Activated T-helper 2 cell treated with anti-CD3 and anti-CD28 coated beads, Interferon-gamma antibody, Interleukin-2, Interleukin-4, amounts not matched to agents 10 μg/mL and 5 μg/mL and 100 μg/mL, durations not matched to agents 14 hours and 24 hours and 36 hours (primary cell): ENCODE measurements at regions not wholly inside any gene's neighbourhood (a gene's known extent, or its start where the extent isn't known, plus 50 kb on each side); places are given as distances from the start of the nearest gene placed in this dataset.
"Not testable (repeated sequence)": the region's sequence is repeated elsewhere in the genome, so short reads cannot be mapped to it uniquely, and the experiment has no call there.

ENCODE experiments used
- DNase-seq: peaks from one replicate; pipeline ENCODE4 v3.0.0; 2021; ENCODE audit warnings: low spot score
- H3K27ac Mint-ChIP-seq: one replicate; pipeline ENCODE4 v1.8.0; 2021; ENCODE audit warnings: mixed read lengths
- H3K27me3 Mint-ChIP-seq: one replicate; pipeline ENCODE4 v1.8.0; 2021; ENCODE audit warnings: low read depth, mixed read lengths
- H3K36me3 Mint-ChIP-seq: one replicate; pipeline ENCODE4 v1.8.0; 2021; ENCODE audit warnings: low read depth, mixed read lengths
- H3K4me1 Mint-ChIP-seq: one replicate; pipeline ENCODE4 v1.8.0; 2021; ENCODE audit warnings: low read depth, mixed read lengths
- H3K4me3 Mint-ChIP-seq: one replicate; pipeline ENCODE4 v1.8.0; 2021; ENCODE audit warnings: low read depth, mild to moderate bottlenecking, moderate library complexity, mixed read lengths
- H3K9me3 Mint-ChIP-seq: one replicate; pipeline ENCODE4 v1.8.0; 2021; ENCODE audit warnings: mixed read lengths
- intact Hi-C: fragments of 100-400 bp; cut with micrococcal nuclease; formaldehyde crosslinking; loops from one replicate; pipeline ENCODE4 v1.15.1; 2023

DNA sequence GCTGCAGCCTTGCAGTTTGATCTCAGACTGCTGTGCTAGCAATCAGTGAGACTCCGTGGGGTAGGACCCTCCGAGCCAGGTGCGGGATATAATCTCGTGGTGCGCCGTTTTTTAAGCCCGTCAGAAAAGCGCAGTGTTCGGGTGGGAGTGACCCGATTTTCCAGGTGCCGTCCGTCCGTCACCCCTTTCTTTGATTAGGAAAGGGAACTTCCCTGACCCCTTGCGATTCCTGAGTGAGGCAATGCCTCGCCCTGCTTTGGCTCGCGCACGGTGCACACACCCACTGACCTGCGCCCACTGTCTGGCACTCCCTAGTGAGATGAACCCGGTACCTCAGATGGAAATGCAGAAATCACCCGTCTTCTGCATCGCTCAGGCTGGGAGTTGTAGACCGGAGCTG lies 203.2 kb downstream of the SNCAIP start:
- H3K4me1 Mint-ChIP-seq, H3K27ac Mint-ChIP-seq, DNase-seq, intact Hi-C loops, H3K4me3 Mint-ChIP-seq, H3K9me3 Mint-ChIP-seq, H3K27me3 Mint-ChIP-seq, H3K36me3 Mint-ChIP-seq: not testable (repeated sequence)

DNA sequence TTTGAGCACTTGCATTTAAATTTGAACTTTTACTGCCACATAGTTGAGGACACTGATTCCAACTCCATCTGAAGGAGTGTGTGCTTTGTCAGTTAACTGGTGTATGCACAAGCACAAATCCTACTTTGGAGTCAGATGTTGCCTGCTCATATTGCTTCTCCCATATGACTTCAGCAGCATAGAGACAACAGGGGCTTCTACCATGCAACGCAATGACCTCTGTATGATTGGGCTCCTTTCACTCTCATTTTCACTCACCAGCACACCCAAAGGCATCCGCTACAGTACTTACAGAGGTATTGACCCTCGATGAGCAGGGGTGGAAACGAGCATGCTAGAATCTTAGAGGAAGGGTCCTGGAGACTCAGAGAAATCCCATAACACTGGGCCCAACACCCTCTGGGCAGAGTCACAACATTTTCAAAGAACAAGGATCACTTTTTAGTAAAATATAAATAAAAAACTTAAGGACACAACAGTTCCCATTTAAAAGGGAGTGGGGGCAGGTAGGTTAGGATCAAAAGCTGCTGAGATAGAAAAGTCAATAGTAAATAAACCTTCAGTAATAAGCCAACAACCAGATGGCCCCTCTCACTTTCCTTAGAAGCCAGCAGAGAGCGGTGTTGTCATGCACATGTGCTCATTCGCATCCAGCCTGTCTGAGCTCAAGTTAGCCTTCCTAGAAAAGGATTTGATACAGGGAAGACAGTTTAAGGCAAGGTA lies 203.8 kb downstream of the SNCAIP start:
- Mint-ChIP-seq H3K36me3 (no peaks in the 10 kb centered on the region), H3K4me3 (no peak overlapping the region), H3K4me1 (no peaks in the 10 kb centered on the region), H3K27ac (no peak overlapping the region), H3K27me3 (no peaks in the 10 kb centered on the region), H3K9me3 (no peaks in the 10 kb centered on the region)
- DNase-seq = no peak
- intact Hi-C loops = no loop called here

GRCh38 chr5:122516432-122516743 lies 204.4 kb downstream of the SNCAIP start:
- intact Hi-C loops = no loop called here
- no peaks in the 10 kb centered on the region for H3K9me3 Mint-ChIP-seq
- no peaks in the 10 kb centered on the region for H3K36me3 Mint-ChIP-seq

GRCh38 chr5:122517091-122517490 lies 205.1 kb downstream of the SNCAIP start:
- intact Hi-C loops = no loop called here

More at GRCh38 chr5:122516432-122516743, 204.4 kb downstream of the SNCAIP start:
- no peak for DNase-seq
- no peaks in the 10 kb centered on the region for H3K27me3 Mint-ChIP-seq
- no peaks in the 10 kb centered on the region for H3K4me1 Mint-ChIP-seq
- H3K27ac Mint-ChIP-seq = no peak overlapping the region
- no peak overlapping the region for H3K4me3 Mint-ChIP-seq

GRCh38 chr5:122523776-122524175 lies 211.7 kb downstream of the SNCAIP start:
- H3K36me3 Mint-ChIP-seq = no peaks in the 10 kb centered on the region
- no peak for DNase-seq
- H3K27me3 Mint-ChIP-seq = no peaks in the 10 kb centered on the region
- intact Hi-C loops = no loop called here
- H3K4me1 Mint-ChIP-seq = no peaks in the 10 kb centered on the region
- H3K4me3 Mint-ChIP-seq = no peak overlapping the region
- H3K9me3 Mint-ChIP-seq = no peaks in the 10 kb centered on the region
- H3K27ac Mint-ChIP-seq = no peak overlapping the region

More at GRCh38 chr5:122517091-122517490, 205.1 kb downstream of the SNCAIP start:
- no peaks in the 10 kb centered on the region for H3K36me3 Mint-ChIP-seq
- DNase-seq = no peak
- H3K4me3 Mint-ChIP-seq = no peak overlapping the region
- H3K4me1 Mint-ChIP-seq = no peaks in the 10 kb centered on the region
- H3K27ac Mint-ChIP-seq = no peak overlapping the region
- no peaks in the 10 kb centered on the region for H3K27me3 Mint-ChIP-seq
- H3K9me3 Mint-ChIP-seq = no peaks in the 10 kb centered on the region

GRCh38 chr5:122527547-122527946 lies 215.5 kb downstream of the SNCAIP start:
- DNase-seq = no peak
- intact Hi-C loops = no loop called here
- Mint-ChIP-seq H3K4me3 (no peak overlapping the region), H3K36me3 (no peaks in the 10 kb centered on the region), H3K9me3 (no peaks in the 10 kb centered on the region), H3K27ac (no peak overlapping the region), H3K27me3 (no peaks in the 10 kb centered on the region), H3K4me1 (peaks cover 2% of the 10 kb centered on the region)

GRCh38 chr5:122532035-122532434 lies 220.0 kb downstream of the SNCAIP start:
- intact Hi-C loops = no loop called here
- no peak overlapping the region for H3K27ac Mint-ChIP-seq
- no peak overlapping the region for H3K4me3 Mint-ChIP-seq
- peaks cover 2% of the 10 kb centered on the region for H3K4me1 Mint-ChIP-seq
- DNase-seq = no peak
- H3K9me3 Mint-ChIP-seq = no peaks in the 10 kb centered on the region
- no peaks in the 10 kb centered on the region for H3K27me3 Mint-ChIP-seq
- no peaks in the 10 kb centered on the region for H3K36me3 Mint-ChIP-seq

DNA sequence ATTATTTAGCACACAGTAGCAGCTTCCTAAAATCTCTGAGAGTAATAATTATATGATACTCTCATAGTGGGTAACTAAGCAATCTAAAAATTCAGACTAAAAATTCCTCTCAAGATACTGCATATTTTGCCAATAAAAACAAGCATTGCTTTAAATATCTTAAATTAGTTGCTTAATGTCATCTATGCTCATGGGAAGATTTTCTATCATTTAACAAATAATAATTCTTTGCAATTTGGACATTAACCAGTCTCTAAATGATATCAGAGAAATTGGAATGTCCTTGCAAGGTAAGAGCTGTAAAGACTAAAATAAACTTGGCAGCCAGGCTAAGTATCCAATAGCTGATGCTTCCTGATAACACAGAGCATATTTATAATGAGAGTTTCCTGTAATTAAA lies 221.8 kb downstream of the SNCAIP start:
- Mint-ChIP-seq H3K4me1 (peaks cover 2% of the 10 kb centered on the region), H3K4me3 (no peak overlapping the region), H3K27me3 (no peaks in the 10 kb centered on the region), H3K36me3 (no peaks in the 10 kb centered on the region), H3K9me3 (no peaks in the 10 kb centered on the region), H3K27ac (no peak overlapping the region)
- DNase-seq = no peak
- intact Hi-C loops = no loop called here

- H3K27me3 Mint-ChIP-seq = no peaks in the 10 kb centered on the region
- no peak overlapping the region for H3K27ac Mint-ChIP-seq
- peaks cover 2% of the 10 kb centered on the region for H3K4me1 Mint-ChIP-seq
- H3K4me3 Mint-ChIP-seq = no peak overlapping the region
- DNase-seq = no peak
- intact Hi-C loops = no loop called here
- H3K36me3 Mint-ChIP-seq = no peaks in the 10 kb centered on the region
- H3K9me3 Mint-ChIP-seq = no peaks in the 10 kb centered on the region
Measured at GRCh38 chr5:122534829-122535228, 222.8 kb downstream of the SNCAIP start.

- no peaks in the 10 kb centered on the region for H3K4me1 Mint-ChIP-seq
- H3K9me3 Mint-ChIP-seq = no peaks in the 10 kb centered on the region
- no peak overlapping the region for H3K27ac Mint-ChIP-seq
- intact Hi-C loops = no loop called here
- DNase-seq = no peak
- H3K4me3 Mint-ChIP-seq = no peak overlapping the region
- H3K36me3 Mint-ChIP-seq = no peaks in the 10 kb centered on the region
- no peaks in the 10 kb centered on the region for H3K27me3 Mint-ChIP-seq
Measured at GRCh38 chr5:122541388-122541787, 229.4 kb downstream of the SNCAIP start.

DNA sequence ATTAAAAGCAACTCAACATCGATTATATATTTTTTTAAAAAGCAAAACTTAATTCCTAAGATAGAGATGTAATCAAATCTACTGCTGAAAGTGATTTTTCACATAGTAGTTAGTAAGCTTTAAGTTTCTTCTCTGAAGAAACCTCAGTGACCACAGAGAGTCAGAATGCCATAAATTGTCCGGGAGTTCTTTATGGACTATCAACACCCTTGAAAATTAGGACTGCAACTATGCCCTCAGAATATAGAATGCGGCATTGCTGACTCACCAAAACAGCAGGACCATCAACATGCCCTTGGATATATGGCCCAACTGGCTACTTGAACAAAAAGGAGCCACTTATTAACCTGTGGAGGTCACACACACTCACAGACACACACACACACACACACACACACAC lies 228.9 kb upstream of the SNX2 start:
- Mint-ChIP-seq H3K27me3 (no peaks in the 10 kb centered on the region), H3K4me1 (no peaks in the 10 kb centered on the region), H3K27ac (no peak overlapping the region), H3K36me3 (no peaks in the 10 kb centered on the region), H3K4me3 (no peak overlapping the region), H3K9me3 (no peaks in the 10 kb centered on the region)
- DNase-seq = no peak
- intact Hi-C loops = no loop called here

GRCh38 chr5:122547219-122547618 lies 227.7 kb upstream of the SNX2 start:
- Mint-ChIP-seq H3K27ac (no peak overlapping the region), H3K9me3 (no peaks in the 10 kb centered on the region), H3K27me3 (peaks cover 1% of the 10 kb centered on the region), H3K36me3 (no peaks in the 10 kb centered on the region), H3K4me1 (no peaks in the 10 kb centered on the region), H3K4me3 (no peak overlapping the region)
- DNase-seq = no peak
- intact Hi-C loops = no loop called here

DNA sequence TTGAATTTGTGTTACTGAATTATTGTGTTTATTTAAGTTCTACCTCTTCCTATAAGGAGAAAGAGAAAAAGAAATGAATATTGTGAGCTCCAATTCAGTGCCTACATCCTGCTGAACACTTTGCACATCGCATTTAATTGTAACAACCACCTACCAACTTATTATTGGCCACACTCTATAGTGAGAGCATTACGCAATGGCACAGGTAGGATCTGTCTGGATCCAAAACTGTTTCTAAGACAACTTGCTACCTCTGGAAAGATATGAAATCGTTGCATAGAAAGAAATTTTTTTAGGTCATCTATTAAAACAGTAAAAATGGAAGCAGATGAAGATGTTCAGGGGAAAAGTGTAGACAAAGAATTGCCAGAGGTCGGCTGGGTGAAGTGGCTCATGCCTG lies 227.2 kb upstream of the SNX2 start:
- Mint-ChIP-seq H3K4me3 (no peak overlapping the region), H3K27ac (no peak overlapping the region), H3K4me1 (no peaks in the 10 kb centered on the region), H3K27me3 (peaks cover 1% of the 10 kb centered on the region), H3K36me3 (no peaks in the 10 kb centered on the region), H3K9me3 (no peaks in the 10 kb centered on the region)
- intact Hi-C loops = no loop called here
- DNase-seq = no peak

DNA sequence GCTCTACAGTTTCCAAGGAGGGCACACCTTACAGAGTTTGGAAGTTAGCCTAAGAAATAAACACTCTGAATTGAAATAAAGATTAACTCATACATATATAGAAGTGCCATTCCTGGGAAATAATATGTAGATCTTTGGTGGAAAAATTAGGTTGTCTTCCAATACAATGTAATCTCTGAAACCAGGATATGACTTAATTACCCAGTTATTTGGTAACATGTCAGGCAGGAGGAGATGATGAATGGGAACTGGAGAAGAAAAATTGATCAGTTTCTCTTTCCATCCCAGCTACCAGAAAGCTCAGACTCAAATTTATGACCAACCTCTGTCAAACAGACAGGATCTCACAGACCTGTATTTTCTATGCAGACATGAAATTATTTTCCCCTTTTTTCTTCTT lies 215.2 kb upstream of the SNX2 start:
- Mint-ChIP-seq H3K36me3 (no peaks in the 10 kb centered on the region), H3K9me3 (no peaks in the 10 kb centered on the region), H3K4me3 (no peak overlapping the region), H3K27me3 (no peaks in the 10 kb centered on the region), H3K4me1 (no peaks in the 10 kb centered on the region), H3K27ac (no peak overlapping the region)
- no peak for DNase-seq
- intact Hi-C loops = no loop called here
